ENCODE measurements at regions not wholly inside any gene's neighbourhood (a gene's known extent, or its start where the extent isn't known, plus 50 kb on each side); places are given as distances from the start of the nearest gene placed in this dataset.

DNA sequence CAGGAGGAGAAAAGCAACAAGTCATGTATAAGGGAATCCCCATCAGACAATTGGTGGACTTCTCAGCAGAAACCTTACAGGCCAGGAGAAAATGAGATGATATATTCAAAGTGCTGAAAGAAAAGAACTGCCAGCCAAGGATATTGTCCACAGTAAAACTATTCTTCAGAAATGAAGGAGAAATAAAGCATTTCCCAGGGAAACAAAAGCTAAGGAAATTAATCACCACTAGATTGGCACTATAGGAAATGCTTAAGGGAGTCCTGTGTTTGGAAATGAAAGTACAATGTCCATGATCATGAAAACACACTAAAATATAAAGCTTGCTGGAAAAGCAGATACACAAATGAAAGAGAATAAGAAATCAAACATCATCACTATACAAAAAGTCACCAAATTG is 282.0 kb downstream of the BLID start:
- TF ChIP-seq KLF16 (CRISPR knock-in tag; IDR thresholded peaks at IDR 0.05) (no peak), ZNF335 (CRISPR knock-in tag; IDR thresholded peaks at IDR 0.05) (no peak), SUZ12 (IDR thresholded peaks at IDR 0.05; ENCODE audit: low read depth, low read length) (no peak), FOXA3 (CRISPR knock-in tag; IDR thresholded peaks at IDR 0.05) (no peak), PHF8 (CRISPR knock-in tag; IDR thresholded peaks at IDR 0.05) (no peak), POLR2G (IDR thresholded peaks at IDR 0.05; ENCODE audit: low read depth, low read length) (no peak), KDM1A (CRISPR knock-in tag; IDR thresholded peaks at IDR 0.05) (no peak), SKIL (CRISPR knock-in tag; IDR thresholded peaks at IDR 0.05; ENCODE audit: borderline replicate concordance) (no peak), MBNL3 (CRISPR knock-in tag; conservative IDR thresholded peaks at IDR 0.05) (no peak), ATRX (CRISPR knock-in tag; IDR thresholded peaks at IDR 0.05; ENCODE audit: borderline replicate concordance) (no peak), ATF2 (CRISPR knock-in tag; IDR thresholded peaks at IDR 0.05) (no peak), CEBPB (IDR thresholded peaks at IDR 0.05; ENCODE audit: borderline replicate concordance, low read depth, low read length) (no peak)
- TF ChIP-seq, protein P1, sequence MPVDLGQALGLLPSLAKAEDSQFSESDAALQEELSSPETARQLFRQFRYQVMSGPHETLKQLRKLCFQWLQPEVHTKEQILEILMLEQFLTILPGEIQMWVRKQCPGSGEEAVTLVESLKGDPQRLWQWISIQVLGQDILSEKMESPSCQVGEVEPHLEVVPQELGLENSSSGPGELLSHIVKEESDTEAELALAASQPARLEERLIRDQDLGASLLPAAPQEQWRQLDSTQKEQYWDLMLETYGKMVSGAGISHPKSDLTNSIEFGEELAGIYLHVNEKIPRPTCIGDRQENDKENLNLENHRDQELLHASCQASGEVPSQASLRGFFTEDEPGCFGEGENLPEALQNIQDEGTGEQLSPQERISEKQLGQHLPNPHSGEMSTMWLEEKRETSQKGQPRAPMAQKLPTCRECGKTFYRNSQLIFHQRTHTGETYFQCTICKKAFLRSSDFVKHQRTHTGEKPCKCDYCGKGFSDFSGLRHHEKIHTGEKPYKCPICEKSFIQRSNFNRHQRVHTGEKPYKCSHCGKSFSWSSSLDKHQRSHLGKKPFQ (CRISPR knock-in tag; IDR thresholded peaks at IDR 0.05; ENCODE audit: insufficient replicate concordance), result no peak
- TF ChIP-seq, protein P2, sequence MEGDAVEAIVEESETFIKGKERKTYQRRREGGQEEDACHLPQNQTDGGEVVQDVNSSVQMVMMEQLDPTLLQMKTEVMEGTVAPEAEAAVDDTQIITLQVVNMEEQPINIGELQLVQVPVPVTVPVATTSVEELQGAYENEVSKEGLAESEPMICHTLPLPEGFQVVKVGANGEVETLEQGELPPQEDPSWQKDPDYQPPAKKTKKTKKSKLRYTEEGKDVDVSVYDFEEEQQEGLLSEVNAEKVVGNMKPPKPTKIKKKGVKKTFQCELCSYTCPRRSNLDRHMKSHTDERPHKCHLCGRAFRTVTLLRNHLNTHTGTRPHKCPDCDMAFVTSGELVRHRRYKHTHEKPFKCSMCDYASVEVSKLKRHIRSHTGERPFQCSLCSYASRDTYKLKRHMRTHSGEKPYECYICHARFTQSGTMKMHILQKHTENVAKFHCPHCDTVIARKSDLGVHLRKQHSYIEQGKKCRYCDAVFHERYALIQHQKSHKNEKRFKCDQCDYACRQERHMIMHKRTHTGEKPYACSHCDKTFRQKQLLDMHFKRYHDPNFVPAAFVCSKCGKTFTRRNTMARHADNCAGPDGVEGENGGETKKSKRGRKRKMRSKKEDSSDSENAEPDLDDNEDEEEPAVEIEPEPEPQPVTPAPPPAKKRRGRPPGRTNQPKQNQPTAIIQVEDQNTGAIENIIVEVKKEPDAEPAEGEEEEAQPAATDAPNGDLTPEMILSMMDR (CRISPR knock-in tag; IDR thresholded peaks at IDR 0.05), result no peak

Data from HepG2 (cell line).